ENCODE measurements at regions not wholly inside any gene's neighbourhood (a gene's known extent, or its start where the extent isn't known, plus 50 kb on each side); places are given as distances from the start of the nearest gene placed in this dataset.

DNA sequence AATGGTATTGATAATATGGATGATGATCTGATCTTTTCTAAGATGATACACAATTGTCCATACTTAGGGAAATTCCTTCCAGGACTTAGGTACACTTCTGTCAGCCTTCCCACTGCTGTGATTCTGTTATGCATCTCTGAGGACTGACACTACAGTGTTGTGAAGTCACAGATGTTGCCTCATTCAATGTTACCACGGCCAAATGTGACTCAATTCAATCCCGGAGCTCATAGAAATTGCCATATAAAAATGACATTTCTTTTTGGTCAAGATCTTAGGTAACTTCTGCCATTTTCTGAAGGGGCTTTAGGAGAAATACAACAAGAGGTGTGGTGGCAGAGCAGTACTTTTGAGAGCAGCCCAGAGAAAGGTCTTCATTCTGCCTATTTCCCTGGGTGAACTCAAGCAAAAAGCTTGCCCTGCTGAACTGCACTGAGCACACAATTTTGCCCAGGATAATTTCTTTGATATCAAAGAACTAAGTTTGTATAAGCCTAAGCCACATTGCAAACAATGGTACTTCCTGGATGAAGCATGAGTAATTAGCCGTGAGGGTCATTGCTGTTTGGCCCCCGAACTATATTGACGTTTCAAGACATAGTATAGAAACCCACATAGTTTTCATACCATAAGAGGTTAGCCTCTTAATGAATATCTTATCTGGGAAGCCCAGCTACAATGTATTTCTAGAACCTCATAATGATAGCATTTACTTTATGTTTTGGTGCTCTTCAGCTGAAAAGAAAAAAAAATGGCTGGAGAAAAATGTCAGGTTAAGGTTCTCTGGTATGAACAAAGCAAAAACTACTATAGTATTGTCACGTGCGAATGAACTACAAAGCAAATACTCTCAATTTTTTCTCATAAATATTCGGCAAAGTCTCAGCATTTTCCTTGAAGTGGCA lies 437.4 kb downstream of the MEIS1 start (continued):
- TF ChIP-seq RB1 (IDR thresholded peaks at IDR 0.05; ENCODE audit: borderline replicate concordance) = no peak
- no peak for TF ChIP-seq DPF2 (IDR thresholded peaks at IDR 0.05)
- TF ChIP-seq, protein P1, sequence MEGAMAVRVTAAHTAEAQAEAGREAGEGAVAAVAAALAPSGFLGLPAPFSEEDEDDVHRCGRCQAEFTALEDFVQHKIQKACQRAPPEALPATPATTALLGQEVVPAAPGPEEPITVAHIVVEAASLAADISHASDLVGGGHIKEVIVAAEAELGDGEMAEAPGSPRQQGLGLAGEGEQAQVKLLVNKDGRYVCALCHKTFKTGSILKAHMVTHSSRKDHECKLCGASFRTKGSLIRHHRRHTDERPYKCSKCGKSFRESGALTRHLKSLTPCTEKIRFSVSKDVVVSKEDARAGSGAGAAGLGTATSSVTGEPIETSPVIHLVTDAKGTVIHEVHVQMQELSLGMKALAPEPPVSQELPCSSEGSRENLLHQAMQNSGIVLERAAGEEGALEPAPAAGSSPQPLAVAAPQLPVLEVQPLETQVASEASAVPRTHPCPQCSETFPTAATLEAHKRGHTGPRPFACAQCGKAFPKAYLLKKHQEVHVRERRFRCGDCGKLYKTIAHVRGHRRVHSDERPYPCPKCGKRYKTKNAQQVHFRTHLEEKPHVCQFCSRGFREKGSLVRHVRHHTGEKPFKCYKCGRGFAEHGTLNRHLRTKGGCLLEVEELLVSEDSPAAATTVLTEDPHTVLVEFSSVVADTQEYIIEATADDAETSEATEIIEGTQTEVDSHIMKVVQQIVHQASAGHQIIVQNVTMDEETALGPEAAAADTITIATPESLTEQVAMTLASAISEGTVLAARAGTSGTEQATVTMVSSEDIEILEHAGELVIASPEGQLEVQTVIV (IDR thresholded peaks at IDR 0.05; ENCODE audit: borderline replicate concordance, partially characterized antibody) = no peak
- TF ChIP-seq SREBF2 (IDR thresholded peaks at IDR 0.05; ENCODE audit: low read length) = no peak
- TF ChIP-seq FOXM1 (IDR thresholded peaks at IDR 0.05; ENCODE audit: low read depth, low read length) = no peak

DNA sequence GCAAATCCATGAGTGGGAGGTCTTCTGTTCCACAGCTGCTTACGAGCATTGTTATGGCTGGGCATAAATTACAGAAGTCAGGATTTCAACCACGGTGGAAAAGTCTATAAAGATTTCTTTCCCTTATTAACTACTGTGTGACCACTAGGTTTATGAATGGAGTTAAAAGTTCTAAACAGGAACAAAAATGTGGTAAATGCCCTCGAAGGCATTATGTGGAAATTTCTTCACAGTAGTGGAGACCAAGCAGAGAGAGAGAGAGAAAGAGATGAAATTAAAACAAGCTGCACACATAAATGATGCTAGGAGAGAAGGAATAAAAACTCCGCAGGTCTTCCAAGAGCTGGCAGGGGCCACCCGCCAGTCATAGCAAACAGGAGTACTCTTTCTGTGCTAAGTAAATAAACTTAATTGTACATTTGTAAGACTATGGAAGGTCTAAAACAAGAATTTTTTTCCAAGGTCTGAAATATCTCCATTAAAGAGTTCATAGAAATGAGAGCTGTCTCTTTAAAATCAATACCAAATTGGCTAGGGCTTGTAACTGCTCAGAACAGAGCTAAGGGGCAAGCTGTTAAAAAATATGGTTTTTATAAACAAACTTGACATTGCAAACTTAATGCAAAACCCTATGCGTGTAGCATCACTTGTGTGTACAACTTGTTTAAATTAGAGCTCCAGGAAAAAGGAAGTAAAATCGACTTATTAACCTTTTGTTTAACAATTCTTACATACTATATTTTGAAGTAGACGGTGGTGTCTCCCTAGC lies 438.2 kb downstream of the MEIS1 start:
- ChIA-PET SMC1A (ENCODE audit: uncharacterized antibody, unreplicated experiment) (interaction anchor here (0.6 kb wide), 1 partner anchor 90 kb away, joined by 4 read pairs; no protein-coding TSS in a partner anchor), RAD21 (ENCODE audit: unreplicated experiment) (no interaction called here), CTCF (no interaction called here), POLR2A (no interaction called here)
- no peaks in the 10 kb centered on the region for H3K36me3 ChIP-seq (ENCODE audit: control insufficient read depth in 2 of 2, insufficient read depth in 2 of 2, low read length in 1 of 2)
- no peaks in the 10 kb centered on the region for H3K4me1 ChIP-seq (ENCODE audit: control insufficient read depth, insufficient read depth, low read length)
- no peak overlapping the region for H3K4me2 ChIP-seq (ENCODE audit: control insufficient read depth, insufficient read depth)
- no peaks in the 10 kb centered on the region for H4K20me1 ChIP-seq (ENCODE audit: control insufficient read depth, insufficient read depth)
- H3K27me3 ChIP-seq (replicated peaks in 1 of 2; ENCODE audit: control insufficient read depth in 2 of 2, insufficient read depth in 2 of 2, low read length in 1 of 2) = no peaks in the 10 kb centered on the region
- no TSS peak for BruUV-seq (replicated peaks)
- in situ Hi-C loops (cut with MboI) = no loop called here
- H2AFZ ChIP-seq (ENCODE audit: control insufficient read depth, low read depth, low read length) = no peak overlapping the region
- no peaks in the 10 kb centered on the region for H3K79me2 ChIP-seq (ENCODE audit: control insufficient read depth, insufficient read depth, low read length)
- no peak for ATAC-seq
- H3K4me3 ChIP-seq = no peak overlapping the region
- no peak for FAIRE-seq
- no peak for DNase-seq (ENCODE audit: low read depth, low spot score)
- 46% methylated on average over 8 of the region's 8 CpGs for WGBS (ENCODE audit: insufficient coverage, insufficient replicate concordance, low lambda C conversion rate, missing lambda C conversion rate)
- H3K9ac ChIP-seq (ENCODE audit: control insufficient read depth, insufficient read depth, low read length) = no peak overlapping the region
- H3K9me3 ChIP-seq (replicated peaks; ENCODE audit: control insufficient read depth, insufficient read depth, low read length) = no peaks in the 10 kb centered on the region
- H3K27ac ChIP-seq (ENCODE audit: control insufficient read depth, insufficient read depth) = no peak overlapping the region
- intact Hi-C loops (cut with micrococcal nuclease; ENCODE audit: unreplicated experiment) = no loop called here
- TF ChIP-seq HDGF (IDR thresholded peaks at IDR 0.05) (no peak), RCOR1 (conservative IDR thresholded peaks at IDR 0.05; ENCODE audit: low read depth, low read length) (no peak), CBX5 (IDR thresholded peaks at IDR 0.05; ENCODE audit: low read depth) (no peak), CEBPZ (IDR thresholded peaks at IDR 0.05; ENCODE audit: low read depth, low read length) (no peak), DPF2 (IDR thresholded peaks at IDR 0.05) (no peak), GABPA (IDR thresholded peaks at IDR 0.05; ENCODE audit: low read depth) (no peak), ZNF622 (IDR thresholded peaks at IDR 0.05) (no peak), KDM1A (IDR thresholded peaks at IDR 0.05; ENCODE audit: borderline replicate concordance) (no peak), EP300 (IDR thresholded peaks at IDR 0.05; ENCODE audit: borderline replicate concordance in 1 of 2, control insufficient read depth in 1 of 2, low read depth in 2 of 2, low read length in 2 of 2) (no peak), BACH1 (IDR thresholded peaks at IDR 0.05; ENCODE audit: borderline replicate concordance) (no peak), JUND (IDR thresholded peaks at IDR 0.05; ENCODE audit: low read depth, low read length) (no peak), STAT3 (IDR thresholded peaks at IDR 0.05; ENCODE audit: low read depth, low read length) (no peak), SMAD1 (IDR thresholded peaks at IDR 0.05; ENCODE audit: low read depth, partially characterized antibody) (no peak)

Measured in GM12878 (cell line).